NB4 (cell line): ENCODE measurements at regions not wholly inside any gene's neighbourhood (a gene's known extent, or its start where the extent isn't known, plus 50 kb on each side); places are given as distances from the start of the nearest gene placed in this dataset.

Source experiments
- POLR2A ChIP-seq: IDR thresholded peaks from 2 replicates; pipeline ENCODE4 v1.6.1; 2011; ENCODE audit warnings: mild to moderate bottlenecking; ENCODE audit not compliant: insufficient read length; ENCODE audit errors: extremely low read depth
- TF ChIP-seq, protein P1 (sequence below): IDR thresholded peaks from one replicate; pipeline ENCODE4 v1.5.1; 2012; ENCODE audit warnings: low read depth, low read length
- TF ChIP-seq, protein P2 (sequence below): IDR thresholded peaks from 2 replicates; pipeline ENCODE4 v1.6.1; 2011; ENCODE audit warnings: low read depth, low read length

DNA sequence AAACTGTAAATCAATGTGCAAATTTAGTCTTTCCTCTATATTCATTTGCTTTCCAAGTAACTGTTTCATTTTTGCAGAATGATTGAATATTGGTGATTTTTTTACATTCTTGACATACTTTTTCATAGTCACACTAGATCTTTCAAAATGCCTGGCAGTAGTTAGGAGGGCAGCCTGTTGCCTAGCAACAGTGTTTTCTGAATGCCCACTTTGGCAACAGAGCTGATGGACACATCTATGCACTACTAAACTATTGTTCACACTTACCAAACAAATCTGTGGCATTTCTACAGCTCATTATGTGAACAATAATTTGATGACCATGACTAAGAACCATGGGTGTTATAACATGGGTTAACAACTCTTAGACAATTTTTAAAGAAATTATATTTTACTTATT, 438.0 kb upstream of the IMPG1 start:
- TF ChIP-seq, protein P1, sequence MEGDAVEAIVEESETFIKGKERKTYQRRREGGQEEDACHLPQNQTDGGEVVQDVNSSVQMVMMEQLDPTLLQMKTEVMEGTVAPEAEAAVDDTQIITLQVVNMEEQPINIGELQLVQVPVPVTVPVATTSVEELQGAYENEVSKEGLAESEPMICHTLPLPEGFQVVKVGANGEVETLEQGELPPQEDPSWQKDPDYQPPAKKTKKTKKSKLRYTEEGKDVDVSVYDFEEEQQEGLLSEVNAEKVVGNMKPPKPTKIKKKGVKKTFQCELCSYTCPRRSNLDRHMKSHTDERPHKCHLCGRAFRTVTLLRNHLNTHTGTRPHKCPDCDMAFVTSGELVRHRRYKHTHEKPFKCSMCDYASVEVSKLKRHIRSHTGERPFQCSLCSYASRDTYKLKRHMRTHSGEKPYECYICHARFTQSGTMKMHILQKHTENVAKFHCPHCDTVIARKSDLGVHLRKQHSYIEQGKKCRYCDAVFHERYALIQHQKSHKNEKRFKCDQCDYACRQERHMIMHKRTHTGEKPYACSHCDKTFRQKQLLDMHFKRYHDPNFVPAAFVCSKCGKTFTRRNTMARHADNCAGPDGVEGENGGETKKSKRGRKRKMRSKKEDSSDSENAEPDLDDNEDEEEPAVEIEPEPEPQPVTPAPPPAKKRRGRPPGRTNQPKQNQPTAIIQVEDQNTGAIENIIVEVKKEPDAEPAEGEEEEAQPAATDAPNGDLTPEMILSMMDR = no peak
- TF ChIP-seq, protein P2, sequence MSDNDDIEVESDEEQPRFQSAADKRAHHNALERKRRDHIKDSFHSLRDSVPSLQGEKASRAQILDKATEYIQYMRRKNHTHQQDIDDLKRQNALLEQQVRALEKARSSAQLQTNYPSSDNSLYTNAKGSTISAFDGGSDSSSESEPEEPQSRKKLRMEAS = no peak
- TF ChIP-seq POLR2A = no peak
